GM21786 (cell line): ENCODE measurements at regions not wholly inside any gene's neighbourhood (a gene's known extent, or its start where the extent isn't known, plus 50 kb on each side); places are given as distances from the start of the nearest gene placed in this dataset.

ENCODE experiments used
- ATAC-seq: cut with Tn5 transposase; IDR thresholded peaks from one replicate; pipeline ENCODE4 v1.9.1; 2021; ENCODE audit not compliant: unreplicated experiment

- no peak for ATAC-seq
These were observed 512.1 kb downstream of the SHQ1 start for GRCh38 chr3:72336114-72336651.

GRCh38 chr3:72335458-72336095, 512.7 kb downstream of the SHQ1 start:
- no peak for ATAC-seq

- ATAC-seq, result no peak
These were observed 513.4 kb downstream of the SHQ1 start for GRCh38 chr3:72334681-72335457.

- ATAC-seq, result no peak
These were observed 515.6 kb downstream of the SHQ1 start for GRCh38 chr3:72332689-72333088.

GRCh38 chr3:72332036-72332435, 516.2 kb downstream of the SHQ1 start:
- no peak for ATAC-seq

- no peak for ATAC-seq
These were observed 517.2 kb downstream of the SHQ1 start for GRCh38 chr3:72331076-72331475.

- ATAC-seq, result no peak
These were observed 518.9 kb downstream of the SHQ1 start for GRCh38 chr3:72329354-72329753.

GRCh38 chr3:72328755-72329277, 519.4 kb downstream of the SHQ1 start:
- no peak for ATAC-seq

- no peak for ATAC-seq
These were observed 521.2 kb downstream of the SHQ1 start for GRCh38 chr3:72327008-72327407.

GRCh38 chr3:72324253-72324811, 523.9 kb downstream of the SHQ1 start:
- ATAC-seq, result no peak

- ATAC-seq, result no peak
These were observed 524.5 kb downstream of the SHQ1 start for GRCh38 chr3:72323773-72324172.

- ATAC-seq, result no peak
These were observed 525.8 kb downstream of the SHQ1 start for GRCh38 chr3:72322264-72322976.

GRCh38 chr3:72320955-72321303, 527.3 kb downstream of the SHQ1 start:
- ATAC-seq, result no peak

- no peak for ATAC-seq
These were observed 527.9 kb downstream of the SHQ1 start for GRCh38 chr3:72320095-72320954.

- no peak for ATAC-seq
These were observed 528.8 kb downstream of the SHQ1 start for GRCh38 chr3:72319194-72320094.

- no peak for ATAC-seq
These were observed 529.6 kb downstream of the SHQ1 start for GRCh38 chr3:72318504-72319193.

GRCh38 chr3:72317491-72317890, 530.8 kb downstream of the SHQ1 start:
- ATAC-seq, result no peak

GRCh38 chr3:72316501-72317279, 531.6 kb downstream of the SHQ1 start:
- ATAC-seq, result no peak
